HG02588 (cell line): ENCODE measurements at regions not wholly inside any gene's neighbourhood (a gene's known extent, or its start where the extent isn't known, plus 50 kb on each side); places are given as distances from the start of the nearest gene placed in this dataset.

Experiments
- ATAC-seq: cut with Tn5 transposase; IDR thresholded peaks from one replicate; pipeline ENCODE4 v1.9.1; 2021; ENCODE audit warnings: mild to moderate bottlenecking, moderate library complexity; ENCODE audit not compliant: unreplicated experiment

DNA sequence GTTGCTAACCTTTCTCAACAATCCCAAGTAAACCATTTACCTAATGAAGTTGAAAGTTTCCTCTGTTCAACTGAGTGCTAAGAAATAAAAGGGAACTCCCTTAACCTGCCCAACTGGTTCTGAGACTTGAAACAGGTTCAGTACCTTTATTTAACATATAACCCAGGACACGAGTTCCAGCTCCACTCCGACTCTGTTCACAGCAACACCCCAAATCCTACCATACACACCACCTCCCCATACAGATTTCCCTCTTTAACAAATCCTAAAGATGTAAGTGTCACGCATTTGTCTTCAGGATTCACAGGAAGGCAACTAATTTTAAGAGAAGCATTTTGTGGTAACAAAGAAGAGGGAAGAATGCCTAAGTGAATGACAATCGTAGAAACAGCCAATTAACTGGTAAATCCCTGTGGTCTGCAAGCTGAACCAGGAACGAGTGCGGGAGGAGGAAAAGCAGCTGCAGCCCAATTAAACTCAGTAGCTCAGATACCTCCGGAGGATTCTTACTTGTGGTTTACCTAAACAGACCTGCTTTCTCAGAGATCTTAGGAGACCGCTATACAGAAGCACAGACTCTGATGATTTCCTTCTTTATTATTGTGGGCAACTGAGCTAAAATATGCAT, 134.5 kb upstream of the MAGI3 start:
- ATAC-seq: no peak

DNA sequence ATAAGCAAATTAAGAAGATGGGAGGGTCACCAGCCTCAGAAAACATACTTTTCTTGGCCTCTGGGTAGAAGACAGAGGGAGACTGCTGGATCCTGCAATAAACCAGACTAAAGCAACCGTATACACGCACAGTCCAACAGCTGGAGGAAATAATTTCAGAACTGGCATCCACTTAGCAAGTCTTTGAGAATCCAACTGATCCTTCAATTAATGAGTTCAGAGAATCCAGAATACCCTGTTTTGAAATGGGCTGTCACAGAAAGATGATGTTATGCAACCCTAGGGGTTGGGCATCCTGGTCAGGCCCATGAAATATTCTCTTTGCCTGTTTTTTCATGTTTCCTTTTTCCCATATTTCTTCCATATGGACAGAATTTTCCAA, 134.0 kb upstream of the MAGI3 start:
- ATAC-seq: no peak

DNA sequence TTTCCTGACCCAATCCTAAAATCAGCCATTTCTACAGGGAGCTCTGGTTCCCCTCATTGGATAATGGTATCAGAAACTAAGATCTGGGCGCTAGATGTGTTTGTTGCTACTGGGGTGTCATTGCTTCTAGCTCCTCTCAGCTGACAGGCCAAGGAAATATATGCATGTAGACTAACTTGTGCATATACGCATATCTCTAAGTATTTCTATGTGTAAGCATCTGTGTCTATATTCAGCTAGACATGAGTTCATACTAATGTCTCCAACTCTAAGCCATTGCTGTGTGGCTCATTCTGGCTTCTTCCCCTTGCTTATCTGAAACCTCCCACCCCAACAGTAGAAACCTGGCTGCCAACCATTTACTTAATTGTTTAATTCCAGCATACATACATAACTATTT, 130.3 kb upstream of the MAGI3 start:
- no peak for ATAC-seq

DNA sequence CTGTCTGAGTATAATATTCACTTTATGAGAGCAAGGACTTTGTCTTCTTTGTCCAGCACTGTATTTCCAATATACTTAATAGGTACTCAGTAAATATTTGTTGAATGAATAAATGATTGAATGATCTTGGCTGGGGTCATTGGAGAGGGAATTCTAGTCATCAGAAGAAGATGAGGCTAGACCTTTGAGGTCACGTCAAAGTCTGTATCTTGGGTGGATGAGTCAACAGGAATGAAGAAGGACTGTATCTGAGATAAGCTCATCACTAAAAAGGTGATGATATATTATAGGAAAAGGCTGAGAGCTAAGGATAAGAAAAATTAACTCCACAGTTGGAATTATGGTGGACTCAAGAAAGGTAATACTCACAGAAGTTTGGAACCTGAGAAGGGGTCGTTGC, 125.1 kb upstream of the MAGI3 start:
- ATAC-seq: no peak

DNA sequence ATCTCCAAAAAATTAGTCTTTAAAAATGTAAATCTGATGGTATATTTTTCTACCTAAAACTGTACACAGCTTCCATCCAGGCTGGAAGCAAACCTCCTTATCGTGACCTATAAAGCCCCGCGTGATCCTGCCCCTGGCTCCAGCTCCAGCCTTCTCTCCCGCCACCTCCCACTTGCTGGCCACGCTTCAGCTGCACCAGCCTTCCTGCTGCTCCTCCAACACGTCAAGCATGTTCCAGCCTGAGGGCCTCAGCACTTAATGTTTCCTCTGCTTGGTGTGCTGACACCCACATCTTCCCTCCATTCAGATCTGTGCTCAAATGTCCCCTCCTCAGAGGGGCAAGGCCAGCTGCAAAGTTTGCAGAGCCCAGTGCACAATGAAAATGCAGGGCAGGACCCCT, 123.5 kb upstream of the MAGI3 start:
- no peak for ATAC-seq

DNA sequence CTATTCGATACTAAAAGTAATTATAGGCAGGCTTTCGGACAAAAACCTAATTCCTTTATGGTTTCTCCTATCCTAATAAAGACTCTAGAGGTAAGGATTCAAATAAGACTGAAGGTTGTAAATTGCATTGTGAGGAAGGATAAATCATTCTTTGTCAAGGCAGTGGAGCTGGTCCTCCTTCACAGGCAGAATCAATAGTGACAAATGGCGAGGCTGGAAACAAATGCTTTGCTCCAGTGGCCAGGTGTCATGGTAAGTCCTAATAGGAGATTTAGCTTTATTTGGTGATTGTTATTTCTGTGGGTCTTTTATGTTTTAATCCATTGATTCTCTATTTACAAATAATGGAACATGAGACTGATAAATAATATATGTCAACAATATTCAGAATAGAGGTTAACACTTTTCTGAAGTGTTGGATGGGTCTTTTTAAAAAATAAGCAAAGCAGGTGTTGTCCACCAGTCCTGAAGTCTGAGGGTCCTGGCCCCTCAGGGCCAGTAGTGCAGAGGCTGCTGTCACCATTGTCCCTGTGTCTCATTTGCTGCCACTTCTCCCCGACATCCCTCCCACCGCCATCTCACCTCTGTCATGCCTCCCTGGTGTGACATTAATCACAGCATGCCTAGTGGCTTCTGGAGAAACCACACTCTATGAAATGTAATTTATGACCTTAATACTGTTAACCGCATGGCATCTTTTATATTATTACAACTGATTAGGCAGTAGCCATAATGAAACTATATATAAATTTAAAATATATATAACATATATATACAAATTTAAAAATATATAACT, 120.9 kb upstream of the MAGI3 start:
- ATAC-seq: no peak

DNA sequence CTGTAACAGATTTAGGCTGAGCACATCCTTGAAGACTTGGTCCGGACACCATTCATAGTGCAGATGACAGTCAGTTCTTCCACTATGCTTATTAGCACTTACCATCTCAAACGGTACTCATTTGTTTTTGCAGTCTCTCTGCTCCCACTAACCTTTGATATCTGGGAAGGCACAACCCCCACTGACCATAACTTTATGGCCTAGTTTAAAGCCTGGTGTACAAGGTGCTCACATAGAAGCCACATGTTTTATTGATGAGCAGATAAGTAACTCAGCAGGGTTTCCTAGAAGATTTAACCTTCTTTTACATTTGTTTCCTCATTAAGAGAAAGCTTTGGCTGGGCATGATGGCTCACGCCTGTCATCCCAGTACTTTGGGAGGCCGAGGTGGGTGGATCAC, 119.3 kb upstream of the MAGI3 start:
- no peak for ATAC-seq

DNA sequence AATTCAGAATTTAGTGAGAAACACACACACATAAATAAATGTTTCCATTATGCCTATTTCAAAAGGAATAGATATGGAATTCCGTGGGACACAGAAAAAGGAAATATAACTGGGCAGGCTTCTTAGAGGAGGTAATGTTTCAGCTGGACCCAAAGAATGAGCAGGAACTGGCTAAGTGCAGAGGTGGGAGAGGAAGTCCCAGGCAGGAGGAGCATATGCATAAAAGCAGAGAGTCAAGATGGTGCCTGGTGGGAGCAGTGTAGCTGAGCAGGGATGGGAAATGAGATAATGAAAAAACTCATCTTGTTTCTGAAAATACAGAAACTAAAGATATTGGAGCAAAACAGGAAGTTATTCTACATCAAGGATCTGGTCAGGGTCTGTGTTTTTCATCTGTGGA, 115.2 kb upstream of the MAGI3 start:
- ATAC-seq: no peak

DNA sequence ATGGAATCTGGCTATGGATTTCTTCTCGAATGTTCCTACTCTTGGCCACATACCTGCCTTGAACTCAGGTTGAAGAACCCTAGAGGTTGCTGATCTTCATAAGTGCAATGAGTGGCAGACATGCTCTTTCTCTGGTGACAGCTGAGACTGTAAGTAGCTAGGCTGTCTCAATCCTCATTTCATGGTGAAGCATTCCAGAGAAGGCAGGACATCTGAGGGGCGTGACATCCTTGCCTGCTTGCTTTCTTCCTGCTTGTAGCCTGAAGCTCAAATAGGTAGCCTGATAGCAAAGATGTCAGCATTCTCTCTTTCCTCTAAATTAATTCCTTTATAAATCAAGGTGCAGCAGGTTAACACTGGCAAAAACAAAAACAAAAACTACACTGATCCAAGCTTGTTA, 114.6 kb upstream of the MAGI3 start:
- ATAC-seq: no peak

DNA sequence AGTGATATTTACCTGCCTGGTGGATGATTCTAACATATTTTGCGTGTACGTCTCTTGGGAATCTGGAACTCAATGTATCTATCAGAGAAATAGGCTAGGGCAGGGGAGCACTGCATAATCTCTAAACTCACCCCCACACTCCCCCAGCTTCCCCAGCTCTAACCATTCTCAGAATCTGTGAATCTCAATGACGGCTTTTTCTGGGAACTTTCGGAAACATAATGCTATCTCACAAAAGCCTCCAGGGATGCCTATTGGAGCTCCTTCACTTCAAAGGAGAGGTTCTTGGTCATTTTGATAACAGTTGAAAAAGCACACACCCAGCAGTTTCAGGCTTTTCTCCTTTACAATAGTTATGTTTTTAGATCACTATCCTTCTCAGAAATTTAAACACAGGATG, 113.8 kb upstream of the MAGI3 start:
- ATAC-seq: no peak

DNA sequence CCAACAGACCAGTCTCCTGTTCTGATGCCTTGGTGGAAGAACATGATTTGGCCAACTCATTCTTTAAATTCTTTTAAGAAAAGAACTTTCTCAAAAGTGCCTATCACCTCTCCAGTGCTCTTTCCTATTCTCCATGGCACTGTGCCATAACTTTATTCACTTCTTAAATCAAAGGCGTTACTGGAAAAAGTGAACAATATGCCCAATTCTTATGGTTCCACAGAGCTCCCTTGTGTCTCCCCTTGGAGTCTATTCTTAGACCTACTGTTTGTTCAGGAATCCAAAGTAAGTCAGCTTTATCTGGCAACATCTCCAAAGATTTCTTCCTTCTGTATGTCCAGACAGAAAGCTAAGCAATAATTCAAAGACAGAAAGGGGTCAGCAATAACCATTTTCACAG, 111.9 kb upstream of the MAGI3 start:
- ATAC-seq: no peak

DNA sequence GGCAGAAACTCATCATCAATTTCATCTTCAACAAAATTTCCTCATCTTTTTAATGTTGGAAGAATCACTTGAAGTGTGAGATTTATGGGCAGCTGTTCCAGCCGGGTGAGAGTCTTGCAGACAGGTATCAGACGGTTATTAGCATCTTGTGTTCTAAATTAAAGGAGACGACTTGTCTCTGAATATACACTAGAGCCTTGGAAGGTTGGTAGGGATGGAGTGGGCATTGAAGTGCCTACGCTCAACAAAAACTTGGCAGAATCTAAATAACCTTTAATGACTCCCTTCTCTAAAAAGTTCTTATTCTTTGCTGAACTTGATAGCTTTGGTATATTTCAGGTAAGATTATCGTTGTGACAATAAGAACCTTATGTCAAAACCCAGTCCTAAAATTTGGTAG, 111.5 kb upstream of the MAGI3 start:
- no peak for ATAC-seq

DNA sequence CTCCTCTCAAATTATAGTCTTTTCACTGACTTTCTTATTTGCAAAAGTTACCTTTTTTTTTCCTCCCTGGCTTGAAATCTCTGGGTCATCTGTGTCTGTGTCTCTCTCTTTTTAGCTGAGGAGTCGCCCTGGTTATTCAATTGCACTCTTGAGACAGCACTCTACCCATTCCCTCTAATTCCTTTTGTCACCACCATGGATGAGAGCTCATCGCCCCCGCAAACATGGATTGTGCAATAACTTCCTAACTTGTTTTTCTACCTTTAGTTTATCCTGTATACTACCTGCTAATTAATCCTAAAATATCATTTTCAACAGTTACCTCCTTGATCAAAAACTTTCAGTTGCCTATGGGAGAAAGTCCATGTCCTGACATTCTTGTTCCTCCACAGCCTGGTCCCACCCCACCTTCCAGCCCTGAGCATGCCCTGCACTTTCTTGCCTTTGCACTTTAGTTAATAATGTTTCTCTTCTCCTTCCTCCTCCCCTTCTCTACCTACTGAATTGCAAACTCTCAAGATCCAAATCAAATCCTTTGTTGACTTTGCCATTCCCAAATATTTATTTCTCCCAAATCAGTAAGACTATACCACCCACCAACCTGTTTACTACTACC, 110.4 kb upstream of the MAGI3 start:
- ATAC-seq: no peak

DNA sequence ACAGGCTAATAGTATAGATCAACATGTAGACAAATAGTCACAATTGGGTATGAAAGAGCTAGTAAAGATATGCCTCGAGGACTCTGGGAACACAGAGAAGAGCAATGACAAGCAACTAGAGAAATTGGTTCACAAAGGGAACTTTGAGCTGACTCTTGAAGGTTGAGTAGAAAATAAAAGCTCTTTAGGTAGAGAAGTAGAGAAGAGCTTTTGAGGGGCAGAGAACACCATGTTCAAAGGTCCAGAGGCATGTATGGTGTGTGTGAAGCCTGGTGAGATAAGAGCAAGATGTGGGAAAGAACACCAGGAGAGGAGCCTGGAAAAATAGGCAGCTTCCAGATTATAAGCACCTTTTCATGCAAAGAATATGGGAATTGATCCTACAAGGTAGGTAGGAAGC, 109.7 kb upstream of the MAGI3 start:
- ATAC-seq: no peak

DNA sequence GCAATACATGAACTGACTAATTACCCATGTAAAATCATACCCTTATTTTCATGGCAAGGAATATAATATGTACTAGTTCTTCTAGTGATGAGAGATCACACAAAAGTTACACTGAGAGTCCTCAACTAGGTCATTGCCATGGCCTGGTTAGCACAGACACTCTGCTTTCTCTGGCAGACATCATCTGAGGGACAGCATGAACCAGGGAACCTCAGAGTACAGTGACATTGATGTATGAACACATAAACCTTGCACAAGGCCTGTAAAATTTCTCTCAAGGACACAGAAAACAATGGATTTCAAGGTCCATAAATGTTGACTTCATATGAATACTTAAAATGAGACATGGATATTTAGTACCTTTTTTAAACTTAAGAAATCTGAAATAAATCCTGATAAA, 108.8 kb upstream of the MAGI3 start:
- no peak for ATAC-seq

DNA sequence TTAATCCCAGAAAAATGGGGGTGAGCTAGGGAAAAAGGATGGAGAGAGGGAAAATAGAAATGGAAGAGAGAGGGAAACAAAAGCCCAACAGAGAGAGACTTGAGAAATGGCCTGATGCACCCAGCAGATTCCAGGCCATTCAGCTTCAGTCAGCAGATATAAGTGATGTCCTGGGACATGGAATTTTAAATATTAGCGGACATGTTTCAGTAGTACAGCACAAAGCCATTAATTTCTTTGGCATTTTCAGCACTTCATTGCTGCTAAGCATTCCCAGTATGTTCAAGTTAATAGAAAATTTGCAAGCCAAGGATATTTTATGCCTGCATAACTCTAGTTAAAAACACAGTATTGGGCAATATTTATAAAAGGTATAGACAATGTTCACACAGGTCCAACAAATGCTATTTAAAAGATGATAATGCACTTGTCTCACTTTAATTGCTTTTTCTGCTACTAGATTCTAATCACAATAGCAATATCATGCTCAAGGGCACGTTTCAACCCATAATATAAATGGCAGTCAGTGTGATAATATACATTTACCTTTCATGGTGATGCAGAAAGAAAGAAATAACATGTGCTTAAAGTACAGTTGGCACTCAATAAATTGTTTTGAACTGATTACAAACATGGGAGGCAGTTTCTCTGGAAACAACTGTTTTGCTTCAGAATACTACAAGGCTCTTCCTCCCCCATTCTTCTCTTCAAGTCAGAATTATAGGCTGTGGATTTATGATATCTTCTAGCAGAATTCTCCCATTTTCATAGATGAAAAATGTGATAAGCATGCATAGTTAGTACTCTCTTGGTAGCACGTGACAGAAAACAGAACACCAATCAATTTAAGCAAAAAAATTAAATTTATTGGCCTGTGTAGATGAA, 108.1 kb upstream of the MAGI3 start:
- ATAC-seq: no peak

DNA sequence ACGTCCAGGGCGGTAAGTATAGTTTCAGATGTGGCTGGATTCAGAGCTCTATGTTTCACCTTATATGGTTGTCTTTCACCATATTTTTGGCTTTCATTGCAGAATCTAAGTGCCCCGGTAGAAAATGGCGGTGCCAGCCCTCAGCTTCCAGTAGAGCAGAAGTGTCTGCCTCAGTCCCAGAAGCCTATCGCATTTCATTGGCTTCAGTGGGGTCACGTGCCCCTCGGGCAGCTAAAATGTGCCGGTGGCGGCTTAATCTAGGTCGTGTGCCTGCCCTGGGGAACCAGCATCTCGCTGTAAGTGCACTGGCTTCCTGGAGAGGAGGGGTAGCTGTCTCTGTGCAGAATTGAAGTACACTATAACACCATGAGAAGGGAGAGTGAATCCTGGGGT, 107.4 kb upstream of the MAGI3 start:
- no peak for ATAC-seq

DNA sequence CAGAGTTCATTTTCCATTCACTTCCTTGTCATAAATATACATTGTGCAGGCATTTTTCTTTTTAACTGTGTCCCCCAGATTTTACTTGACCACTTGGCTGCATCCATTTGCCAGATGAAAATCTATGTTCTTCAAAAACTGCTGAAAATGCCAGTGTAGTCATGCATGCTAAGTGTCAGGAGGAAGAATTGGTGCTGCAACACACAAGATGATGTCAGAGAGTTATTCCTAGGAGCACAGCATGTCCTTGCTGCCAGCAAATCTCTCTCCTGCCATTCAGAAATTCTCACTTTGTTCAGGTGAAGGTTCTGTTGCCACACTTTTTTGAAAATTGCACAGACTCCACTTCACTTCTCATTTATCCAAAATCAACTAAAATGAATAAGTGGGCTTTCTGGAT, 106.4 kb upstream of the MAGI3 start:
- ATAC-seq: no peak

DNA sequence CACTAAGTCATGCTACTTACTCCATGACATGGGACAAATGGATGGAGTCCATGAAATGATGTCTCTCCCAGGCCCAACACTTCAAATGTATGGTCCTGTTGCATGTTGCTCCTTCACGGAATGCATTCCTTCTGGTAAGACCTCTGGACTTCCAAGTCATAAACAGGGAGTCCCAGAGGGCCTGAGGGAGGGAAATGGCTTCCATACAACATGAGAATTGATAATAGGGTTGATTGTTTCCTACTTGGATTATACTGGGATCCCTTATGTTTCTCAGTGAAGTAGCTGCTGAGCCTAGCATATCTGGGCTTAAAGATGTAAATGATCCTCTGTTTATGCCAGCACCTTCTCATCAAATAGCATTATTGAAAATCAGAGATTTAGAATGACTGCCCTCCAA, 104.2 kb upstream of the MAGI3 start:
- ATAC-seq: no peak

DNA sequence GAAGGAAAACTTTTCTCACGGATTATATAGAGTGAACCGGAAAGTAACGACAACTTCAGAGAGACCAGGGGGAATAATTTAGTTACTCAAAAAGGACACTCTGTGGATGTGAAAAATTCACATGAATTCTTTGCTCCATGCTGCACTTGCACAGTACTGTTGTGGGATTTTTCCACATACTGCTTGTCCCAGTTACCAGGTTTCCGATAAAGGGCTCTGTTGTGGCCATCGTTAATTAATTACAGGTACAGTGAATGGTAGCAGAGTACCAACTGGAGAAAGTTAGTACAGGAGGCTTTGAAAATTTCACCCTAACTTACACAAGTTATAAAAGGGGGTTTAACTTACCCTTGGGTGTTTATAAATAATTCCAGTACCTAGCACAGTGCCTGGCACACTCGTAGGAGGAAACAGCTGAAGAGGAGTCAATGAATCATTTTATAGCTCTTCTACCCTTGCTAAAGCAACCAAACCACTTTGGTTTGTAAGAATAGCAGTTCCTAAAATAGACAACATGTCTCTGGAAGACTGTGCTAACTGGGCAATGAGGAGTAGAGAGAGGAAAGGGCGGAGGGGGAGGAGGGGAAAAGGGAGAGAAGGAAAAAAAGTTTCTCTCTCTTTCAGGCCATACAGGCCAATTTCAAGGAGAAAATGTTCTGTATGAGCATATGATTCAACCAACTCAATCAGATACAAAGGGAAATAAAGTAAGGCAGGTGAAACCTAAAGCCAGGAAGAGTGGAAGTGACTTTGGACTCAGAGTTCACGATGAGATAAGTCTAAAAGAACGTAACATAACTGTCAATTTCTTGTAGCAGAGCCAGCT, 98.3 kb upstream of the MAGI3 start:
- no peak for ATAC-seq
